Mesodermal cell (in vitro differentiated cells): ENCODE measurements at regions not wholly inside any gene's neighbourhood (a gene's known extent, or its start where the extent isn't known, plus 50 kb on each side); places are given as distances from the start of the nearest gene placed in this dataset.

Experiments used
- H3K27ac ChIP-seq: 2 replicates; pipeline ENCODE4 v1.7.0; 2013; ENCODE audit warnings: mild to moderate bottlenecking, low read depth, low read length, moderate library complexity; ENCODE audit not compliant: severe bottlenecking
- H3K36me3 ChIP-seq: 2 replicates; pipeline ENCODE4 v1.7.1; 2013; ENCODE audit warnings: mild to moderate bottlenecking, low read length, moderate library complexity; ENCODE audit not compliant: control insufficient read depth, insufficient read depth
- H3K4me1 ChIP-seq: one replicate; pipeline ENCODE4 v1.7.1; 2013; ENCODE audit warnings: mild to moderate bottlenecking, low read length; ENCODE audit not compliant: insufficient read depth, control insufficient read depth, poor library complexity, severe bottlenecking
- H3K4me3 ChIP-seq: 2 replicates; pipeline ENCODE4 v1.7.0; 2013; ENCODE audit warnings: low read length, control low read depth, mild to moderate bottlenecking; ENCODE audit not compliant: insufficient read depth, poor library complexity, severe bottlenecking; ENCODE audit errors: extremely low read depth
- H3K9me3 ChIP-seq: 2 replicates; pipeline ENCODE4 v1.7.1; 2013; ENCODE audit warnings: mild to moderate bottlenecking, low read length, moderate library complexity; ENCODE audit not compliant: control insufficient read depth
- WGBS, 2 experiments: methylation state at CpG; one replicate each; pipeline ENCODE4 v1.1.5; 2013; ENCODE audit warnings: missing lambda C conversion rate in 2 of 2; ENCODE audit not compliant: insufficient coverage in 2 of 2; 5-methylcytosine and 5-hydroxymethylcytosine counted together

- no peak overlapping the region for H3K4me3 ChIP-seq
- WGBS, 2 experiments = 89 to 92% methylated on average over 2 to 3 of the region's 4 CpGs
- no peak overlapping the region for H3K27ac ChIP-seq
Measured at GRCh38 chr1:56029319-56030003, 549.9 kb downstream of the PLPP3 start.

GRCh38 chr1:56028911-56029310 is 550.5 kb downstream of the PLPP3 start:
- Histone ChIP-seq H3K27ac (no peak overlapping the region), H3K36me3 (no peaks in the 10 kb centered on the region), H3K4me3 (no peak overlapping the region), H3K4me1 (no peaks in the 10 kb centered on the region), H3K9me3 (no peaks in the 10 kb centered on the region)
- WGBS, 2 experiments = 100% methylated on average over 1 of the region's 1 CpG; no CpG with 5 or more reads in 1 of the 2 experiments

More at GRCh38 chr1:56029319-56030003, 549.9 kb downstream of the PLPP3 start:
- H3K9me3 ChIP-seq = no peaks in the 10 kb centered on the region
- no peaks in the 10 kb centered on the region for H3K4me1 ChIP-seq
- H3K36me3 ChIP-seq = no peaks in the 10 kb centered on the region

GRCh38 chr1:56028244-56028643 is 551.1 kb downstream of the PLPP3 start:
- H3K27ac ChIP-seq = no peak overlapping the region
- H3K36me3 ChIP-seq = no peaks in the 10 kb centered on the region
- WGBS, 2 experiments = 73 to 100% methylated on average over 1 of the region's 1 CpG
- no peak overlapping the region for H3K4me3 ChIP-seq
- no peaks in the 10 kb centered on the region for H3K9me3 ChIP-seq
- no peaks in the 10 kb centered on the region for H3K4me1 ChIP-seq

- Histone ChIP-seq H3K27ac (no peak overlapping the region), H3K9me3 (no peaks in the 10 kb centered on the region), H3K36me3 (no peaks in the 10 kb centered on the region)
Measured at GRCh38 chr1:56025942-56026341, 553.4 kb downstream of the PLPP3 start.

GRCh38 chr1:56024155-56024554 is 555.2 kb downstream of the PLPP3 start:
- no peaks in the 10 kb centered on the region for H3K9me3 ChIP-seq
- H3K27ac ChIP-seq = no peak overlapping the region
- 75 to 87% methylated on average over 3 of the region's 5 CpGs for WGBS, 2 experiments
- no peaks in the 10 kb centered on the region for H3K36me3 ChIP-seq
- no peak overlapping the region for H3K4me3 ChIP-seq
- no peaks in the 10 kb centered on the region for H3K4me1 ChIP-seq

More at GRCh38 chr1:56025942-56026341, 553.4 kb downstream of the PLPP3 start:
- WGBS, 2 experiments = 71 to 76% methylated on average over 2 of the region's 3 CpGs
- no peak overlapping the region for H3K4me3 ChIP-seq
- no peaks in the 10 kb centered on the region for H3K4me1 ChIP-seq

GRCh38 chr1:56019922-56020321 is 559.4 kb downstream of the PLPP3 start:
- no peaks in the 10 kb centered on the region for H3K36me3 ChIP-seq
- H3K9me3 ChIP-seq = no peaks in the 10 kb centered on the region
- H3K4me3 ChIP-seq = no peak overlapping the region
- no peak overlapping the region for H3K27ac ChIP-seq
- 89 to 100% methylated on average over 1 of the region's 2 CpGs for WGBS, 2 experiments
- H3K4me1 ChIP-seq = no peaks in the 10 kb centered on the region

- Histone ChIP-seq H3K9me3 (no peaks in the 10 kb centered on the region), H3K4me1 (no peaks in the 10 kb centered on the region), H3K36me3 (no peaks in the 10 kb centered on the region), H3K27ac (no peak overlapping the region), H3K4me3 (no peak overlapping the region)
Measured at GRCh38 chr1:56019472-56019871, 559.9 kb downstream of the PLPP3 start.

- Histone ChIP-seq H3K9me3 (no peaks in the 10 kb centered on the region), H3K4me1 (no peaks in the 10 kb centered on the region), H3K36me3 (no peaks in the 10 kb centered on the region), H3K27ac (no peak overlapping the region), H3K4me3 (no peak overlapping the region)
- WGBS, 2 experiments = 86% methylated on average over 1 to 2 of the region's 2 CpGs
Measured at GRCh38 chr1:56017336-56017735, 562.0 kb downstream of the PLPP3 start.

- Histone ChIP-seq H3K36me3 (no peaks in the 10 kb centered on the region), H3K4me1 (no peaks in the 10 kb centered on the region), H3K9me3 (no peaks in the 10 kb centered on the region), H3K4me3 (no peak overlapping the region), H3K27ac (no peak overlapping the region)
- WGBS, 2 experiments = 83% methylated on average over 1 of the region's 1 CpG; no CpG with 5 or more reads in 1 of the 2 experiments
Measured at GRCh38 chr1:56003846-56004245, 575.5 kb downstream of the PLPP3 start.

- Histone ChIP-seq H3K27ac (no peak overlapping the region), H3K4me3 (no peak overlapping the region), H3K36me3 (no peaks in the 10 kb centered on the region), H3K9me3 (no peaks in the 10 kb centered on the region), H3K4me1 (no peaks in the 10 kb centered on the region)
- WGBS, 2 experiments = 83 to 88% methylated on average over 2 to 3 of the region's 5 CpGs
Measured at GRCh38 chr1:56002231-56002630, 577.1 kb downstream of the PLPP3 start.

GRCh38 chr1:56000424-56000823 is 578.9 kb downstream of the PLPP3 start:
- WGBS, 2 experiments = 74 to 96% methylated on average over 3 of the region's 3 CpGs
- H3K4me3 ChIP-seq = no peak overlapping the region
- no peak overlapping the region for H3K27ac ChIP-seq

More at GRCh38 chr1:56000424-56000823, 578.9 kb downstream of the PLPP3 start:
- Histone ChIP-seq H3K36me3 (no peaks in the 10 kb centered on the region), H3K4me1 (no peaks in the 10 kb centered on the region), H3K9me3 (peaks cover 5% of the 10 kb centered on the region)
